RWPE2 (cell line): ENCODE measurements at regions not wholly inside any gene's neighbourhood (a gene's known extent, or its start where the extent isn't known, plus 50 kb on each side); places are given as distances from the start of the nearest gene placed in this dataset.

Experiments
- ATAC-seq: fragments of 200-7000 bp; cut with Tn5 transposase; 3 replicates; pipeline ENCODE4 v1.9.1; 2021; ENCODE audit warnings: low read depth
- DNase-seq: peaks from one replicate; pipeline ENCODE4 v3.0.0-alpha.2; 2020; ENCODE audit warnings: low spot score
- H3K27ac ChIP-seq: fragments of 450-650 bp; 2 replicates; pipeline ENCODE4 v1.5.1; 2017; ENCODE audit warnings: mild to moderate bottlenecking; ENCODE audit not compliant: poor library complexity, severe bottlenecking
- H3K27me3 ChIP-seq: fragments of 250-450 bp; sonication (Bioruptor Pico); 2 replicates; pipeline ENCODE4 v1.5.1; 2021; ENCODE audit warnings: mild to moderate bottlenecking, moderate library complexity; ENCODE audit not compliant: insufficient read depth, poor library complexity, severe bottlenecking
- H3K36me3 ChIP-seq: fragments of 250-450 bp; sonication (Bioruptor Pico); 2 replicates; pipeline ENCODE4 v1.5.1; 2020; ENCODE audit warnings: low read depth, mild to moderate bottlenecking, moderate library complexity
- H3K4me1 ChIP-seq: fragments of 250-450 bp; sonication (Bioruptor Pico); 2 replicates; pipeline ENCODE4 v1.5.1; 2021; ENCODE audit warnings: mild to moderate bottlenecking, moderate library complexity; ENCODE audit not compliant: insufficient read depth, poor library complexity, severe bottlenecking
- H3K4me3 ChIP-seq: fragments of 250-450 bp; sonication (Bioruptor Pico); 2 replicates; pipeline ENCODE4 v1.5.1; 2021; ENCODE audit warnings: mild to moderate bottlenecking, moderate library complexity; ENCODE audit not compliant: severe bottlenecking
- H3K9me3 ChIP-seq: fragments of 250-450 bp; sonication (Bioruptor Pico); 2 replicates; pipeline ENCODE4 v1.5.1; 2021; ENCODE audit warnings: mild to moderate bottlenecking, moderate library complexity; ENCODE audit not compliant: severe bottlenecking
- TF ChIP-seq, protein P1 (sequence below): fragments of 450-650 bp; IDR thresholded peaks from one replicate; pipeline ENCODE4 v1.5.1; 2017; ENCODE audit warnings: mild to moderate bottlenecking, moderate library complexity; ENCODE audit not compliant: poor library complexity, severe bottlenecking

GRCh38 chr5:125537661-125538060 is 791.2 kb upstream of the ZNF608 start:
- H3K36me3 ChIP-seq: no peaks in the 10 kb centered on the region
- H3K4me1 ChIP-seq: peaks cover 11% of the 10 kb centered on the region
- TF ChIP-seq, protein P1, sequence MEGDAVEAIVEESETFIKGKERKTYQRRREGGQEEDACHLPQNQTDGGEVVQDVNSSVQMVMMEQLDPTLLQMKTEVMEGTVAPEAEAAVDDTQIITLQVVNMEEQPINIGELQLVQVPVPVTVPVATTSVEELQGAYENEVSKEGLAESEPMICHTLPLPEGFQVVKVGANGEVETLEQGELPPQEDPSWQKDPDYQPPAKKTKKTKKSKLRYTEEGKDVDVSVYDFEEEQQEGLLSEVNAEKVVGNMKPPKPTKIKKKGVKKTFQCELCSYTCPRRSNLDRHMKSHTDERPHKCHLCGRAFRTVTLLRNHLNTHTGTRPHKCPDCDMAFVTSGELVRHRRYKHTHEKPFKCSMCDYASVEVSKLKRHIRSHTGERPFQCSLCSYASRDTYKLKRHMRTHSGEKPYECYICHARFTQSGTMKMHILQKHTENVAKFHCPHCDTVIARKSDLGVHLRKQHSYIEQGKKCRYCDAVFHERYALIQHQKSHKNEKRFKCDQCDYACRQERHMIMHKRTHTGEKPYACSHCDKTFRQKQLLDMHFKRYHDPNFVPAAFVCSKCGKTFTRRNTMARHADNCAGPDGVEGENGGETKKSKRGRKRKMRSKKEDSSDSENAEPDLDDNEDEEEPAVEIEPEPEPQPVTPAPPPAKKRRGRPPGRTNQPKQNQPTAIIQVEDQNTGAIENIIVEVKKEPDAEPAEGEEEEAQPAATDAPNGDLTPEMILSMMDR: no peak
- H3K27ac ChIP-seq: peak overlapping the region; percentile 64
- ATAC-seq (no peak), DNase-seq (no peak)
- peaks cover 5% of the 10 kb centered on the region for H3K9me3 ChIP-seq
- H3K27me3 ChIP-seq: no peaks in the 10 kb centered on the region
- H3K4me3 ChIP-seq: no peak overlapping the region

GRCh38 chr5:125538469-125538868 is 792.0 kb upstream of the ZNF608 start:
- TF ChIP-seq, protein P1: no peak
- DNase-seq (no peak), ATAC-seq (no peak)
- H3K27ac ChIP-seq: no peak overlapping the region
- H3K4me1 ChIP-seq: peaks cover 11% of the 10 kb centered on the region
- H3K27me3 ChIP-seq: no peaks in the 10 kb centered on the region
- no peaks in the 10 kb centered on the region for H3K36me3 ChIP-seq
- H3K9me3 ChIP-seq: peaks cover 5% of the 10 kb centered on the region
- no peak overlapping the region for H3K4me3 ChIP-seq

DNA sequence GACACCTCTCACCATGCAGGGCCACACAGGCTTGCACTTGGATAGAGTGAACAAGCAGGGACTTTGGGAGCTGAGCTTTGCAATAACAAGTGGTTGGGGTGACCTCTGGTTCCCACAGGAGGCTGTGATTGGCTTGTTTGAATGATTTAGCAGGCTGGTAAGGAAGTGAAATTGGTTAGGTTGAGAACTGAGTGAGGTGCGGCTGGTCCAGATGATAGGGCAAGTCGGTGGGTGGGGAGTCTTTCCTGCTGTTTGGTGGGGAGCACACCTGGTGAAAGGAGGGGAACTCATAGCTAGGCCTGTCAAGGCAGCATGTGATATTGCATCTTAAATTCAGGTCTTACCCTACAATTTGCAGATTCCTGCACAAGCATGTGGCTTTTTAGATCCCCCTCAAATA is 794.6 kb upstream of the ZNF608 start:
- DNase-seq (no peak), ATAC-seq (no peak)
- Histone ChIP-seq H3K36me3 (no peaks in the 10 kb centered on the region), H3K27me3 (no peaks in the 10 kb centered on the region), H3K4me1 (peaks cover 8% of the 10 kb centered on the region), H3K27ac (no peak overlapping the region), H3K9me3 (peaks cover 5% of the 10 kb centered on the region), H3K4me3 (no peak overlapping the region)
- TF ChIP-seq, protein P1: no peak

DNA sequence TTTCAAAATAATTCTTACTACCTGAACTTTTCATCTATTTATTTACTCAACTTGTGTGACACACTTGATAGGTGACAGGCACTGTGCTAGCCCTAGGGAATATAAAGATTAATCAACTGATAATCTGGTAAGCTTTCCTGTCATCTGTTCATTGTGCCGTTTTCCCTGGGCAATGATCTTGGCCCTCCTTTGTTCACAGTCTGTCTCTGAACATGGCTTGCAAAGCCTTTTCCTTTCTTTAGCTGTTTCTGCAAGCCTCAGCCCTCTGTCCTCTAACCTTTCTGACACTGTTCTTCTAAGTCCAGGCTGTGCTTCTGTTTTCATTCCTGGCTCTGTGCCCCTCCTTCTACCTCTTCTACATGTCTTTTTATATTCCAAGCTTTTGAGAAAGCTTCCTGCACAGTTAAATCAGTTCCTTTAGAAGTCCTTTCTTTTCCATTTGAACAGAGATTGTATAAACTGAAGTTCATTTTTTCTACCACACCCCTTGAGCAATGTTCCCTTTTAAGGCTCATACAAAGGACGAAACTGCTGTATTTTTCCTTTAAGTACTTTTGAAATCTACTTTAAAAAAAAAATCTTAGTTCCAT is 803.0 kb upstream of the ZNF608 start:
- Histone ChIP-seq H3K27ac (no peak overlapping the region), H3K4me3 (no peak overlapping the region), H3K9me3 (no peaks in the 10 kb centered on the region), H3K4me1 (peaks cover 13% of the 10 kb centered on the region), H3K27me3 (no peaks in the 10 kb centered on the region), H3K36me3 (no peaks in the 10 kb centered on the region)
- TF ChIP-seq, protein P1: no peak
- no peak for ATAC-seq
- no peak for DNase-seq

GRCh38 chr5:125550274-125550673 is 803.8 kb upstream of the ZNF608 start:
- H3K36me3 ChIP-seq: no peaks in the 10 kb centered on the region
- no peak overlapping the region for H3K4me3 ChIP-seq
- peaks cover 13% of the 10 kb centered on the region for H3K4me1 ChIP-seq
- no peaks in the 10 kb centered on the region for H3K27me3 ChIP-seq
- no peak overlapping the region for H3K27ac ChIP-seq
- TF ChIP-seq, protein P1: no peak
- no peak for DNase-seq
- no peak for ATAC-seq
- no peaks in the 10 kb centered on the region for H3K9me3 ChIP-seq
